Stimulated activated CD8-positive, alpha-beta memory T cell treated with anti-CD3 and anti-CD28 coated beads, Interleukin-15, amount 100 ng/mL, for 48 hours (primary cell): ENCODE measurements at regions not wholly inside any gene's neighbourhood (a gene's known extent, or its start where the extent isn't known, plus 50 kb on each side); places are given as distances from the start of the nearest gene placed in this dataset.

Experiments used
- DNase-seq, 2 donors: peaks; one replicate each; pipeline ENCODE4 v3.0.0-alpha.2; 2020; ENCODE audit warnings: low read depth in 2 of 2

DNA sequence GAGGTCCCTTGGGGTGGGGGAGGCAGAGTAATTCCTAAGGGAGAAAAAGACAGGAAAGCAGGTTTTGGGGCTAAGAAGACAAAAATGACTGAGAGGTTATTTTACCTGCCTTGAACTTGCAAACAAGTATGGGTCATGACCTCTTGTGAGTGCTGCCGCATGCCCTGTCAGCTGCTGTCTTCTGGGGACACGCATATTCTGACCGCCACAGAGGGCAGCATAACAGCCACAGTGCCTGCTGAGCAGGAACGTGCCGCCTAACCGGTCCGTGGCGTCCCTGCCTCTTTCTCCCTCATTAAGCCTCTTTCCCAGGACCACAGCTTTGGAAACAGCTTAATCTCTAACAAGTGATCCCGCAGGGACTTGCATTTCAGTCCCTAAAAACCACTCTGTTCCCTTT is 51.3 kb upstream of the KCNA1 start:
- DNase-seq, result no peak

- no peak for DNase-seq
Measured at GRCh38 chr12:4859478-4860210, 50.1 kb upstream of the KCNA1 start.
